CD14-positive monocyte (primary cell): ENCODE measurements at regions not wholly inside any gene's neighbourhood (a gene's known extent, or its start where the extent isn't known, plus 50 kb on each side); places are given as distances from the start of the nearest gene placed in this dataset.

Experiments used
- DNase-seq, 3 donors: peaks; one replicate each; pipeline ENCODE4 v3.0.0-alpha.2; 2011 to 2022
- H2AFZ ChIP-seq: 2 replicates; pipeline ENCODE4 v1.6.0; 2012; ENCODE audit warnings: mild to moderate bottlenecking, low read depth, low read length, inconsistent platforms; ENCODE audit not compliant: insufficient read depth, poor library complexity, severe bottlenecking
- H3K27ac ChIP-seq, 2 donors: 1 replicate in 1 of 2; 2 replicates in 1 of 2; pipeline ENCODE4 v1.5.1; 2012 to 2013; ENCODE audit warnings: low read length in 2 of 2, control low read depth in 1 of 2, inconsistent platforms in 1 of 2, low read depth in 1 of 2, mild to moderate bottlenecking in 1 of 2
- H3K27me3 ChIP-seq, 2 donors: one replicate each; pipeline versions ENCODE4 v1.6.0 to v1.6.1; 2011 to 2013; ENCODE audit warnings: low read length in 2 of 2; ENCODE audit not compliant: control insufficient read depth in 2 of 2, insufficient read depth in 2 of 2
- H3K36me3 ChIP-seq, 2 donors: replicated peaks in 1 of 2; 1 replicate in 1 of 2; 2 replicates in 1 of 2; pipeline versions ENCODE4 v1.5.1 to v1.6.1; 2012 to 2013; ENCODE audit warnings: low read length in 2 of 2, control low read depth in 1 of 2, inconsistent platforms in 1 of 2, mild to moderate bottlenecking in 1 of 2; ENCODE audit not compliant: insufficient read depth in 2 of 2, control insufficient read depth in 1 of 2
- H3K4me1 ChIP-seq, 2 donors: 1 replicate in 1 of 2; 2 replicates in 1 of 2; pipeline versions ENCODE4 v1.5.1 to v1.6.1; 2012 to 2013; ENCODE audit warnings: low read length in 2 of 2, control low read depth in 1 of 2, inconsistent platforms in 1 of 2, mild to moderate bottlenecking in 1 of 2, moderate library complexity in 1 of 2; ENCODE audit not compliant: insufficient read depth in 2 of 2, control insufficient read depth in 1 of 2
- H3K4me2 ChIP-seq: replicated peaks from 2 replicates; pipeline ENCODE3; 2012; ENCODE audit warnings: low read length, moderate library complexity, mild to moderate bottlenecking; ENCODE audit not compliant: poor library complexity, severe bottlenecking; ENCODE audit errors: extremely low read depth
- H3K4me3 ChIP-seq, 3 experiments: fragments of 200-600 bp in 1 of 3; sonication (generic) in 1 of 3; replicated peaks in 1 of 3; 1 replicate in 2 of 3; 2 replicates in 1 of 3; pipeline ENCODE4 v1.5.1; 2011 to 2013; ENCODE audit warnings: low read length in 3 of 3, mild to moderate bottlenecking in 3 of 3, control low read depth in 2 of 3, low read depth in 2 of 3, inconsistent platforms in 1 of 3, moderate library complexity in 1 of 3
- H3K79me2 ChIP-seq: 2 replicates; pipeline ENCODE4 v1.6.0; 2012; ENCODE audit warnings: mild to moderate bottlenecking, control low read depth, inconsistent platforms, low read length, moderate library complexity; ENCODE audit not compliant: insufficient read depth
- H3K9ac ChIP-seq: 2 replicates; pipeline ENCODE4 v1.6.0; 2017; ENCODE audit warnings: low read length, mild to moderate bottlenecking; ENCODE audit not compliant: insufficient read depth, poor library complexity, severe bottlenecking
- H3K9me3 ChIP-seq, 2 donors: replicated peaks in 1 of 2; 1 replicate in 1 of 2; 2 replicates in 1 of 2; pipeline versions ENCODE4 v1.5.1 to v1.6.1; 2012 to 2013; ENCODE audit warnings: low read length in 2 of 2, control low read depth in 1 of 2; ENCODE audit not compliant: control insufficient read depth in 1 of 2, insufficient read depth in 1 of 2
- H4K20me1 ChIP-seq: 2 replicates; pipeline ENCODE4 v1.6.0; 2012; ENCODE audit warnings: mild to moderate bottlenecking, low read length, control low read depth, moderate library complexity; ENCODE audit not compliant: insufficient read depth
- H3K27ac Mint-ChIP-seq, 7 donors: one replicate each; pipeline ENCODE4 v1.8.0; 2020; ENCODE audit warnings: mild to moderate bottlenecking in 7 of 7, mixed read lengths in 7 of 7, moderate library complexity in 6 of 7, inconsistent platforms in 2 of 7
- H3K27me3 Mint-ChIP-seq, 3 donors: one replicate each; pipeline ENCODE4 v1.8.0; 2021 to 2022; ENCODE audit warnings: low read depth in 3 of 3, mild to moderate bottlenecking in 3 of 3, mixed read lengths in 3 of 3, moderate library complexity in 3 of 3, inconsistent platforms in 1 of 3
- H3K36me3 Mint-ChIP-seq, 2 donors: one replicate each; pipeline ENCODE4 v1.8.0; 2020; ENCODE audit warnings: mixed read lengths in 2 of 2, inconsistent platforms in 1 of 2, mild to moderate bottlenecking in 1 of 2
- H3K4me1 Mint-ChIP-seq: one replicate; pipeline ENCODE4 v1.8.0; 2020; ENCODE audit warnings: mild to moderate bottlenecking, mixed read lengths
- H3K4me3 Mint-ChIP-seq, 2 donors: one replicate each; pipeline ENCODE4 v1.8.0; 2020; ENCODE audit warnings: mild to moderate bottlenecking in 2 of 2, mixed read lengths in 2 of 2, moderate library complexity in 1 of 2
- H3K9me3 Mint-ChIP-seq, 7 donors: one replicate each; pipeline ENCODE4 v1.8.0; 2020 to 2022; ENCODE audit warnings: mixed read lengths in 7 of 7, mild to moderate bottlenecking in 6 of 7, moderate library complexity in 6 of 7, inconsistent platforms in 2 of 7
- CTCF ChIP-seq: fragments of 200-600 bp; IDR thresholded peaks from one replicate; pipeline ENCODE4 v1.8.0; 2022; ENCODE audit warnings: antibody characterized with exemption, mild to moderate bottlenecking
- WGBS: methylation state at CpG from one replicate; pipeline ENCODE4 v1.1.5; 2013; ENCODE audit warnings: missing lambda C conversion rate; ENCODE audit not compliant: insufficient coverage; 5-methylcytosine and 5-hydroxymethylcytosine counted together
- intact Hi-C, 2 donors: fragments of 100-400 bp; cut with micrococcal nuclease; formaldehyde crosslinking; loops; one replicate each; pipeline versions ENCODE4 v1.15.0 to v1.15.1; 2023

GRCh38 chr1:164343189-164343588, 215.8 kb upstream of the PBX1 start:
- no peak for DNase-seq
- H3K27ac Mint-ChIP-seq: no peak overlapping the region

GRCh38 chr1:164347980-164348379, 211.0 kb upstream of the PBX1 start:
- no peaks in the 10 kb centered on the region for H3K36me3 ChIP-seq
- H4K20me1 ChIP-seq: no peaks in the 10 kb centered on the region
- no peak for TF ChIP-seq CTCF
- no peak overlapping the region for H2AFZ ChIP-seq
- no peaks in the 10 kb centered on the region for H3K79me2 ChIP-seq
- intact Hi-C loops: no loop called here
- no peak overlapping the region for H3K4me3 ChIP-seq
- Mint-ChIP-seq H3K27ac (no peak overlapping the region), H3K4me1 (no peaks in the 10 kb centered on the region), H3K4me3 (no peak overlapping the region), H3K27me3 (peaks cover 0 to 1% (median 0%) of the 10 kb centered on the region in 3 donors), H3K36me3 (no peaks in the 10 kb centered on the region), H3K9me3 (peaks cover 5 to 20% (median 12%) of the 10 kb centered on the region in 7 donors)
- no peak overlapping the region for H3K9ac ChIP-seq
- peaks cover 0 to 29% of the 10 kb centered on the region in 2 donors for H3K9me3 ChIP-seq
- no peaks in the 10 kb centered on the region for H3K4me1 ChIP-seq
- no peaks in the 10 kb centered on the region for H3K27me3 ChIP-seq
- no CpG with 5 or more reads among the region's 2 CpGs for WGBS
- H3K27ac ChIP-seq: no peak overlapping the region
- H3K4me2 ChIP-seq: no peak overlapping the region
- no peak for DNase-seq

More at GRCh38 chr1:164343189-164343588, 215.8 kb upstream of the PBX1 start:
- Histone ChIP-seq H4K20me1 (no peaks in the 10 kb centered on the region), H3K4me3 (no peak overlapping the region), H2AFZ (no peak overlapping the region), H3K4me1 (no peaks in the 10 kb centered on the region), H3K4me2 (no peak overlapping the region), H3K9me3 (peaks cover 13 to 20% of the 10 kb centered on the region in 2 donors), H3K79me2 (no peaks in the 10 kb centered on the region), H3K27me3 (no peaks in the 10 kb centered on the region), H3K27ac (no peak overlapping the region), H3K36me3 (no peaks in the 10 kb centered on the region), H3K9ac (no peak overlapping the region)
- no peaks in the 10 kb centered on the region for H3K4me1 Mint-ChIP-seq
- intact Hi-C loops: no loop called here
- peaks cover 9 to 16% (median 13%) of the 10 kb centered on the region in 7 donors for H3K9me3 Mint-ChIP-seq
- H3K4me3 Mint-ChIP-seq: no peak overlapping the region
- H3K27me3 Mint-ChIP-seq: peaks cover 0 to 2% (median 1%) of the 10 kb centered on the region in 3 donors
- H3K36me3 Mint-ChIP-seq: no peaks in the 10 kb centered on the region
- WGBS: 62% methylated on average over 2 of the region's 2 CpGs
- TF ChIP-seq CTCF: no peak
